ENCODE measurements at regions not wholly inside any gene's neighbourhood (a gene's known extent, or its start where the extent isn't known, plus 50 kb on each side); places are given as distances from the start of the nearest gene placed in this dataset.

DNA sequence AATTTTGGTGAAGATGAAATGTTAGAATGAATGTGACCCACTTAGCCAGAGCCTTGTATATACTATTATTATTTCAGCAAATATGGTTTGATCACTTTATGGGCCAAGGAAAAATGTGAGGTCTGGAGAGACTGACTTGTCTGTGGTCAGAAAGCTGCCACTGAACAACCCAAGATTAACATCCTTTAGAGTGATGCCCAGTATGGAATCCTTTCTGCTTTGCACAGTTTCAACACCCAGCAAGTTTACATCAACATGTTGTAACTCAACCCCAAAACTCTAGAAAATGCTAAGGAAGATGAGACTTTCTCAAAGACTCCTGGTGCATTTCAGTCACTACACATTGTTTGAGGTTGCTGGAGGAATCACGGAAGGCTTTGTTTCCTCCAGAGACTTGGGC, 107.7 kb downstream of the SNX19 start:
- Mint-ChIP-seq H3K9me3 (no peaks in the 10 kb centered on the region), H3K27me3 (peaks cover 10% of the 10 kb centered on the region), H3K4me3 (no peak overlapping the region), H3K36me3 (no peaks in the 10 kb centered on the region), H3K4me1 (no peaks in the 10 kb centered on the region), H3K27ac (no peak overlapping the region)
- no peak for ATAC-seq

DNA sequence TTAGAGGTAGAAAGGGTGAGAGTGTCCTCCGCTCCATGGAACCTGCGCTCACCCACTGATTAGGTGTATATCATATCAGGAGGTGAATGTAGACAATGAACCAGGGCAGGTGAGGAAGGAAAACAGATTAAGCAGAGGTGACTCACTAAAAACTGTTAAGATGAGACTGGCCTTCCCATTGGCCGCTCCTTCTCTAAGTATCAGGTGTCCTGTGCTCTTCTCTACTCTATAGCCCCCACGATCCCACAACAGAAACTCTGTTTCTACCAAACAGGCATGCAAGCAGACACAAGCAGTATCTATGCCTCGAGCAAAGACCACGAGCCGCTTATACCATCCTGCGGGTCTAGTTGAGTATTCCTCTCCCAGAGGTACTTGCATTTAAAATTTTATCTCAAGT, 103.1 kb downstream of the SNX19 start:
- Mint-ChIP-seq H3K9me3 (no peaks in the 10 kb centered on the region), H3K4me3 (no peak overlapping the region), H3K27ac (no peak overlapping the region), H3K27me3 (peaks cover 17% of the 10 kb centered on the region), H3K36me3 (no peaks in the 10 kb centered on the region), H3K4me1 (no peaks in the 10 kb centered on the region)
- no peak for ATAC-seq

DNA sequence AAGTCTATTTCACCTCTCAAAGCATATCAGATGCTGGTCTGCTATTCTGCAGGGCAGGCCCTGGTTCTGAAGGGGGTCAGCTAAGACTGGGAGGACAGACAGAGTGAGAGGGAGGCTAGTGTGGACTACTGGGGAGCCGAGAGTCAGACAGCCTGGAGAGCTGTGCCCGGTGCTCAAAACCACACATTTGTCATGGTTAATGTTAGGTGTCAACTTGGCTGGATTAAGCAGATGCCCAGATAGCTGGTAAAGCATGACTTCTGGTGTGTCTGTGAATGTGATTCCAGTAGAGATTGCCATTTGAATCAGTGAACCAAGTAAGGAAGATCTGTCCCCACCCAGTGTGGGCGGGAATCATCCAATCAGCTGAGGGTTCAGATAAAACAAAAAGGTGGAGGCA, 102.6 kb downstream of the SNX19 start:
- Mint-ChIP-seq H3K27me3 (peaks cover 17% of the 10 kb centered on the region), H3K9me3 (no peaks in the 10 kb centered on the region), H3K4me1 (no peaks in the 10 kb centered on the region), H3K36me3 (no peaks in the 10 kb centered on the region), H3K4me3 (no peak overlapping the region), H3K27ac (no peak overlapping the region)
- ATAC-seq = no peak

DNA sequence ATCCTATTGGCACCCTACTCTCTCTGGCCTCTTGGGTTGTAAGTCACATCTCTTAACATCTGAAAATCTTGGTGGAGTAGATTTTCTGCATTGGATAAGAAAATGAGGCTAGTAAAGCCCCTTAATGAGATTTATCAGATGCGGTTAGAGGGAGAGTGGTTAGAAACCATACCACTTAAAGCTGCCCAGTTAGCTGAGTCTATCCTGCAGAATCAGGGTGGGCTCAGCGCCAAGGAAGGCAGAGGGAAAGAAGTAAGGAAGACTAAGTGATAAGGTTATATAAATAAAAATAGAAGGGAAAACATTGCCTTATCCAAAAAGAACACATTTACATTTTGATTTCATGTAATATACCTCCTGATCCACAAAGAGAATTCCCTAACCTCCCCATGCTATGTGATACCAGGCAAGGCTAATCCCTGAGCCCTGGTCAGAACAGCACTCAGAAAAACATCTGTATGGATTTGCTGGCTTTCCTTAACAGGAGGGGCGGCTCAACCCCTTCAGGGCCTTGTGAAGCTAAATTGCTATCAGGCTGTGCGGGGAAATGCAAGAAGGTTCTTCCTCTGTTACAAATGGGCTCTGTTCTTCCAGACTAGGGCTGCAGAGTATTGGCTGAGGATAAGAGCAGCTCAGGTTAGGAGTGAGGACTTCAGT, 101.7 kb downstream of the SNX19 start:
- no peak overlapping the region for H3K4me3 Mint-ChIP-seq
- H3K27ac Mint-ChIP-seq = no peak overlapping the region
- H3K36me3 Mint-ChIP-seq = no peaks in the 10 kb centered on the region
- no peak for ATAC-seq
- H3K27me3 Mint-ChIP-seq = peaks cover 15% of the 10 kb centered on the region
- no peaks in the 10 kb centered on the region for H3K4me1 Mint-ChIP-seq
- no peaks in the 10 kb centered on the region for H3K9me3 Mint-ChIP-seq

DNA sequence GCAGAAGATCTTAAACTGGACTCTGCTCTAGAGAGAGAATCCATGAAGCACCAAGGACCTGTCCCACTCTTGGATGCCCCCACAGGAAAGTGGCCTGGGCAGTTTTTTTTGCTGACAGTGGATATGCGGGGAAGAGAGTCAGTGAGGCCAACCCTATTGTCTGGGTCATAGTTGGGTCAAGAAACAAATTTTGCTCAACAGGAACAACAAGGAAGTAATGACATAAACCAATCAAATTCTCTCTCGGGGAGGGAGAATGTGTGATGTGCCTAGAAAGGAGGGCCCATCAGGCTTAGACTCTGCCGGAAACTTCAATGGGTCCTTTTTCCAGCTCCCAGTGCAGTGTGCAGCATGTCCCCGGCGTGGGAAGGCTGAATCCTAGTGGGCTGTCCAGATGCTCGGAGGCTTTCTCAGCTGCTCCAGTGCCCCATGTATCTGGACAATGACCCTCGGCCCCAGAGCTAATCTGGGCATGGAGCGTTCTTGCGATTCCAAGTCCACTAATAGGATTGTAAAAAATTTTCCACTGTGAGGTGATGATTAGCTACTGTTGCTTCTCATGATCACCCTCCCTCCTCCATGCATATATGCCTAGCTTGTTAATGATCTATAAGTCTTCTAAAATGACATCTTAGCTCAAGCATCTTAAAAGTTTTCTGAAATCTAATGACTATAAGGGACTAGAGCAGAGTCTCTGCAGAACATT, 101.0 kb downstream of the SNX19 start:
- peak; percentile 9 for ATAC-seq
- no peaks in the 10 kb centered on the region for H3K36me3 Mint-ChIP-seq

DNA sequence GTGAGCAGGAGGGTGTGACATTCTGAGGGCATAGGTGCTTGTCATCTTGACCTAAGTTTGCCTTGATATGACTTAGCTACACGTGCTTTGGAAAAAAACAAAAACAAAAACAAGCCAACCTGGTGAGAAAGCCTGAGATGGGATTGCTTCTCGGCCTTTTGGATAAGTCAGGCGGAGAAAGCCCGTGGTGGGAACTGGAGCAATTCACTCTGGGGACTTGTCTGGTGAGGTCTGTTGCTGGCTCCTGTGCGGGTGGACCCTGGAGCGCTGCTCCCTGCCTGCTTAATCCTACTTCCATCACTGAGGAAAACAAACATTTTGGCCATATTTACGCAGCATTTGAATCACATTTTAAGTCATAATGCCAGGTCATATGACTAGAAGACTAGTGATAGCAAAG, 100.3 kb downstream of the SNX19 start:
- H3K27ac Mint-ChIP-seq = no peak overlapping the region
- no peak for ATAC-seq
- no peaks in the 10 kb centered on the region for H3K4me1 Mint-ChIP-seq
- no peaks in the 10 kb centered on the region for H3K36me3 Mint-ChIP-seq
- H3K9me3 Mint-ChIP-seq = no peaks in the 10 kb centered on the region
- H3K4me3 Mint-ChIP-seq = no peak overlapping the region
- H3K27me3 Mint-ChIP-seq = peaks cover 10% of the 10 kb centered on the region

More for the DNA sequence above, 101.0 kb downstream of the SNX19 start:
- Mint-ChIP-seq H3K9me3 (no peaks in the 10 kb centered on the region), H3K4me3 (no peak overlapping the region), H3K4me1 (no peaks in the 10 kb centered on the region), H3K27me3 (peaks cover 8% of the 10 kb centered on the region), H3K27ac (no peak overlapping the region)

DNA sequence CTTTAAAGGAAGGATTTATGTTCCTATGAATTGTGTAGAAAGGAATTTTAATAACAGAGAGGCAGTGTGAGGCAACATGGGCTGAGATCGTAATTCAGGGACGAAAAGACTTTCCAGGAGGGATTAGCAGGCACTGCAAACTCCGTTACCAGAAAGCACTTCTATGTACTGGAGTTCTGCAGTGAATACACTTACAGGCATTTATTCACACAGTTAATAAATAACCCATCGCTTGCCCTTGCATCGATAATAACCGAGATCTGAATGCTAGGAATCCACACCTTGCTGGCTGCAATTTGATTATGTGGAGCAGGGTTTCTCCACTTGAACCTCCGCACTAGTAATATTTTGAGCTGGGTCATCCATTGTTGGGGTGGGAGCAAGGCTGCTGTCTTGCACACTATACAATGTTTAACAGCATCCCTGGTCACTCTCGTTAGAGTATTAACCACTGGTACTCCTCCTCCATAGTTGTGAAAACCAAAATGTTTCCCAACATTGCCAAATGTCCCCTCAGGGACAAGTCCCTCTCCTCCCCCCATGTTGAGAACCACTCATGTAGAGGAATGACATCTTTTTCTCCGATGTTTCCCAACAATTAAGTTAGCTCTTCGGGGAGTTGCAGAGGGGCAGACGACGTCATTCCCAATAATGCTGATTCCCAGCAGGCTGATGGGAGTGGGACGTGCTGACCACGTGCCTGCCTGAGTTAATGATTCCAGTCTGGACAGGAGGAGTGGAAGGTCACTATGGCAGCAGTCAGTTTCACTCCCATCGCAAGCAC, 99.5 kb downstream of the SNX19 start:
- H3K9me3 Mint-ChIP-seq = no peaks in the 10 kb centered on the region
- ATAC-seq = no peak
- H3K4me1 Mint-ChIP-seq = no peaks in the 10 kb centered on the region
- peaks cover 13% of the 10 kb centered on the region for H3K27me3 Mint-ChIP-seq
- no peak overlapping the region for H3K4me3 Mint-ChIP-seq
- no peaks in the 10 kb centered on the region for H3K36me3 Mint-ChIP-seq
- no peak overlapping the region for H3K27ac Mint-ChIP-seq

DNA sequence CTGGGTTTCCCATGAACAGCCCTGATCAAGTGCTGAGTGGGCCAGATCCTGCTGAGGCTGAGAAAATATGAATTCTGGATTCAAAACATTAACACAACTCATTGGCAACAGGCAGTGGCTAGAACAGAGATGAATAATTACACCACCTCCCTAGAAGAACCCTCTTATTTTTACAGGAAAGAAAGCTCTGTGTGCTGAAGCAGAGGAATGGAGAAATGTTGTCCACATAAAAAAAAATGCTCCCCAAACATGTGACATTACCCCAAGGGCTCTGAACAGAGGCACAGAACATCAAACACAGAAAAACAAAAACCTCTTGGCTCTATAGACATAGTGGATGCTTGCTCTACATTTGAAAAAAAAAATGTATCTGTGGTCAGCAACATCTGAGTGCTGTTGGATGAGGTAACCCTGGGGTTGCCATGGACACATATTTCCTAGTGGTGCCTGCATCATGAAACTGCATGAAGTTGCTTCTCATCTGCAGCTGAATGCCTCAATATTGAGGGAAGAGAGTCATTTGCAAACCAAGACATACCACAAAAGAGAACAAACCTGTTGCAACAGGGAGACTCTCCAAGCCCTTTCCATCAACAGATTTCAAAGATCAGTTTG, 98.8 kb downstream of the SNX19 start:
- Mint-ChIP-seq H3K4me1 (no peaks in the 10 kb centered on the region), H3K27me3 (peaks cover 13% of the 10 kb centered on the region), H3K9me3 (no peaks in the 10 kb centered on the region), H3K27ac (no peak overlapping the region), H3K4me3 (no peak overlapping the region), H3K36me3 (no peaks in the 10 kb centered on the region)
- ATAC-seq = no peak

DNA sequence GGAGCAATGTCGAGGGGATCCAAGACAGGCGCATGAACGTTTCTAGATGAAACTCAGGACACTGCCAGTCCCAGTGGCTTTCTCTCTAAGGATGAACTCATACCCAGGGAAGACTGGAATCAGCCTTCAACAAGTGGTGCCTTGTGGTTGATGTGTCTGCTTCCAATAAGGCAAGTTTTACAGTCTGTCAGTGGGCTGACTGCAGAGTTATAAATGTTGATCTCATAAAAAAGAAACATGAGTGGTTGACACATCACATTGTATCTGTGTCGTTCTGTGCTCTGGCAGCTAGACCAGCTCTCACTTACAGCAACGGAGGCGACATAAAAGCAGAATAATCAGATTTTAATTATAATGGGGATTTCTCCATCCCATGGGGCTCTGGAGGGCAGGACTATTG, 96.7 kb downstream of the SNX19 start:
- Mint-ChIP-seq H3K27ac (no peak overlapping the region), H3K9me3 (no peaks in the 10 kb centered on the region), H3K27me3 (peaks cover 13% of the 10 kb centered on the region), H3K4me1 (no peaks in the 10 kb centered on the region), H3K36me3 (no peaks in the 10 kb centered on the region), H3K4me3 (no peak overlapping the region)
- ATAC-seq = no peak

Measured in stimulated activated memory B cell treated with anti-CD40 and anti-IgM and Interleukin-4, amounts not matched to agents 10 μg/mL and 1 μg/mL and 100 μg/mL, for 72 hours (primary cell).